ENCODE measurements at regions not wholly inside any gene's neighbourhood (a gene's known extent, or its start where the extent isn't known, plus 50 kb on each side); places are given as distances from the start of the nearest gene placed in this dataset.

DNA sequence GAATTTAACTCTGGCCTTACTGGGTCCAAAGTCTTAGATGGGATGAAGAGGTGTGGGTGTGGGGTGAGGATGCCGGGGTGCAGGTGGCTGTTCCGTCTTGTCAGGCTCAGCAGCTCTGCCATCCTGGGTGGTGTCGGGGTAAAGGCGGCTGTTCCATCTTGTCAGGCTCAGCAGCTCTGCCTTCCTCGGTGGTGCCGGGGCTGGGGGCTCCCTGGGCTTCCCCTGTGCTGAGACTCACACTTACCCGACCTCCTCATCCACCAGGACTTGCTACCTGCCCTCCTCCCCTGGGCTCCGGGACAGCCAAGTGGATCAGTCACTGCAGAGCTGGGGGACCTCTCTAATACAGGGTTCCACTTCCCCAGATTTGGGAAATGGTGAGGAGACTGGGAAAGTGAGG is 244.3 kb upstream of the SHH start:
- H3K4me3 ChIP-seq (ENCODE audit: low read length in 3 of 3) = no peak overlapping the region
- H3K27me3 ChIP-seq (ENCODE audit: control insufficient read depth, insufficient read depth, low read length) = no peaks in the 10 kb centered on the region
- DNase-seq = no peak
- H3K9me3 ChIP-seq (ENCODE audit: control insufficient read depth in 2 of 3, insufficient read depth in 1 of 3, low read length in 3 of 3) = no peaks in the 10 kb centered on the region
- intact Hi-C loops (cut with DNase I) = no loop called here
- no peaks in the 10 kb centered on the region for H3K36me3 ChIP-seq (ENCODE audit: control insufficient read depth in 2 of 3, insufficient read depth in 3 of 3, low read length in 3 of 3)
- no peak for FAIRE-seq
- no peaks in the 10 kb centered on the region for H3K4me1 ChIP-seq (ENCODE audit: control insufficient read depth in 2 of 3, insufficient read depth in 2 of 3, low read depth in 1 of 3, low read length in 3 of 3)
- H3K9ac ChIP-seq (ENCODE audit: low read length in 3 of 3) = no peak overlapping the region
- TF ChIP-seq, protein P1, sequence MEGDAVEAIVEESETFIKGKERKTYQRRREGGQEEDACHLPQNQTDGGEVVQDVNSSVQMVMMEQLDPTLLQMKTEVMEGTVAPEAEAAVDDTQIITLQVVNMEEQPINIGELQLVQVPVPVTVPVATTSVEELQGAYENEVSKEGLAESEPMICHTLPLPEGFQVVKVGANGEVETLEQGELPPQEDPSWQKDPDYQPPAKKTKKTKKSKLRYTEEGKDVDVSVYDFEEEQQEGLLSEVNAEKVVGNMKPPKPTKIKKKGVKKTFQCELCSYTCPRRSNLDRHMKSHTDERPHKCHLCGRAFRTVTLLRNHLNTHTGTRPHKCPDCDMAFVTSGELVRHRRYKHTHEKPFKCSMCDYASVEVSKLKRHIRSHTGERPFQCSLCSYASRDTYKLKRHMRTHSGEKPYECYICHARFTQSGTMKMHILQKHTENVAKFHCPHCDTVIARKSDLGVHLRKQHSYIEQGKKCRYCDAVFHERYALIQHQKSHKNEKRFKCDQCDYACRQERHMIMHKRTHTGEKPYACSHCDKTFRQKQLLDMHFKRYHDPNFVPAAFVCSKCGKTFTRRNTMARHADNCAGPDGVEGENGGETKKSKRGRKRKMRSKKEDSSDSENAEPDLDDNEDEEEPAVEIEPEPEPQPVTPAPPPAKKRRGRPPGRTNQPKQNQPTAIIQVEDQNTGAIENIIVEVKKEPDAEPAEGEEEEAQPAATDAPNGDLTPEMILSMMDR (IDR thresholded peaks at IDR 0.05; ENCODE audit: borderline replicate concordance, extremely low read depth, insufficient read depth) = no peak
- H3K27ac ChIP-seq (ENCODE audit: low read depth in 2 of 2, low read length in 2 of 2) = no peak overlapping the region

DNA sequence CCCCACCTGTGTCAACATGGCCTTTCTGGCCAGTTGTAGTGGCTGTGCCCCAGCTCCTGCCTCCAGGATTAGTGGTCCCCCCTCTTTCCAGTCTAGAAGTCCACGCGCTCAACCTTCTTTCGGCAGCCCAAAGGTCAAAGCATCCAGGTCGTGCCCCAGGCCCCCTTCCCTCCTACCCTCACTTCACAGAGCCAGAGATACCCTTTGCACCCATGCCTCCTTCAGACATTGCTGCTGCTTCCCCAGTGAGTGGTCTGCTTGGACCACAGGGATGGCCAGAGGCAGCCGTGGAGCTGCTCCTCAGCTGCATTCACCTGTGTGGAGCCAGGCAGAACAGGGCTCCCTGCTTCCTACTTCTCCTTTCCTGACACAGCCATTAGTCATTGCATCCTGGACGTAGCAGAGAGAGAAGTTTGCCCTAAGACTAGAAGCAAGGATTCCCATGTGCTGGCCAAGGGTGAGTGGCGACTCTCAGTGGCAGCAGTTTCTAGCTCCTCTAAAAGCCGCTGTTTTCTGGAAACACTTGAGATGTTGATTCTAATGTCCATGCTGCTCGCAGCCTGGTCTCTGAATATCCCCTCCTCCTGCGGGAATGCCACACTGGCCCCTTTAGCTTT is 243.1 kb upstream of the SHH start:
- DNase-seq (no peak), FAIRE-seq (no peak)
- Histone ChIP-seq H3K27ac (ENCODE audit: low read depth in 2 of 2, low read length in 2 of 2) (no peak overlapping the region), H3K4me3 (ENCODE audit: low read length in 3 of 3) (no peak overlapping the region), H3K9me3 (ENCODE audit: control insufficient read depth in 2 of 3, insufficient read depth in 1 of 3, low read length in 3 of 3) (no peaks in the 10 kb centered on the region), H3K27me3 (ENCODE audit: control insufficient read depth, insufficient read depth, low read length) (no peaks in the 10 kb centered on the region), H3K36me3 (ENCODE audit: control insufficient read depth in 2 of 3, insufficient read depth in 3 of 3, low read length in 3 of 3) (no peaks in the 10 kb centered on the region), H3K9ac (ENCODE audit: low read length in 3 of 3) (no peak overlapping the region), H3K4me1 (ENCODE audit: control insufficient read depth in 2 of 3, insufficient read depth in 2 of 3, low read depth in 1 of 3, low read length in 3 of 3) (no peaks in the 10 kb centered on the region)
- intact Hi-C loops (cut with DNase I) = no loop called here
- TF ChIP-seq, protein P1 (IDR thresholded peaks at IDR 0.05; ENCODE audit: borderline replicate concordance, extremely low read depth, insufficient read depth) = no peak

DNA sequence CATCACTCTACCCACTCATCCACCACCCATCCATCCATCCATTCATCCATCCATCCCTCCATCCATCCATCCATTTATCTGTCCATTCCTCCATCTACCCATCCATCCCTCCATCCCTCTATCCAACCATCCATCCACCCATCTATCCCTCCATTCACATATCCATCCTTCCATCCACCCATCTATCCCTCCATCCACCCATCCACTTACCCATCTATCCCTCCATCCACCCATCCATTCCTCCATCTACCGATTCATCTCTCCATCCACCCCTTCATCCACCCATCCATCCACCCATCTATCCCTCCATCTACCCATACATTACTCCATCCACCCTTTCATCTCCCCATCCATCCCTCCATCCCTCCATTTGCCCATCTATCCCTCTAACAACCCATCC is 239.6 kb upstream of the SHH start:
- FAIRE-seq = no peak

More for the DNA sequence above, 239.6 kb upstream of the SHH start:
- H3K36me3 ChIP-seq (ENCODE audit: control insufficient read depth in 2 of 3, insufficient read depth in 3 of 3, low read length in 3 of 3) = no peaks in the 10 kb centered on the region
- DNase-seq = no peak
- no peaks in the 10 kb centered on the region for H3K27me3 ChIP-seq (ENCODE audit: control insufficient read depth, insufficient read depth, low read length)
- H3K4me3 ChIP-seq (ENCODE audit: low read length in 3 of 3) = no peak overlapping the region
- peaks cover 0 to 11% (median 0%) of the 10 kb centered on the region in 3 donors for H3K9me3 ChIP-seq (ENCODE audit: control insufficient read depth in 2 of 3, insufficient read depth in 1 of 3, low read length in 3 of 3)
- no peaks in the 10 kb centered on the region for H3K4me1 ChIP-seq (ENCODE audit: control insufficient read depth in 2 of 3, insufficient read depth in 2 of 3, low read depth in 1 of 3, low read length in 3 of 3)
- TF ChIP-seq, protein P1 (IDR thresholded peaks at IDR 0.05; ENCODE audit: borderline replicate concordance, extremely low read depth, insufficient read depth) = no peak
- H3K27ac ChIP-seq (ENCODE audit: low read depth in 2 of 2, low read length in 2 of 2) = no peak overlapping the region
- no peak overlapping the region for H3K9ac ChIP-seq (ENCODE audit: low read length in 3 of 3)
- intact Hi-C loops (cut with DNase I) = no loop called here

Measured in kidney (tissue), 13 donors.